Transverse colon (tissue), 4 donors: ENCODE measurements at regions not wholly inside any gene's neighbourhood (a gene's known extent, or its start where the extent isn't known, plus 50 kb on each side); places are given as distances from the start of the nearest gene placed in this dataset.

ENCODE experiments used
- EP300 ChIP-seq: sonication (generic); formaldehyde crosslinking; IDR thresholded peaks from one replicate; pipeline ENCODE4 v1.6.1; 2017; ENCODE audit warnings: antibody characterized with exemption, low read depth
- POLR2AphosphoS5 ChIP-seq, 3 donors: sonication (generic); formaldehyde crosslinking; IDR thresholded peaks; one replicate each; pipeline ENCODE4 v1.6.1; 2016; ENCODE audit warnings: antibody characterized with exemption in 3 of 3
- TF ChIP-seq, protein P1 (sequence below), 5 experiments: fragments of 200-600 bp in 3 of 5; fragments of 450-650 bp in 2 of 5; sonication (generic) in 3 of 5; IDR thresholded peaks; 1 replicate in 2 of 5; 2 replicates in 3 of 5; pipeline ENCODE4 v1.5.1; 2016 to 2017; ENCODE audit warnings: antibody characterized with exemption in 5 of 5, inconsistent platforms in 3 of 5, mild to moderate bottlenecking in 2 of 5, moderate library complexity in 1 of 5

DNA sequence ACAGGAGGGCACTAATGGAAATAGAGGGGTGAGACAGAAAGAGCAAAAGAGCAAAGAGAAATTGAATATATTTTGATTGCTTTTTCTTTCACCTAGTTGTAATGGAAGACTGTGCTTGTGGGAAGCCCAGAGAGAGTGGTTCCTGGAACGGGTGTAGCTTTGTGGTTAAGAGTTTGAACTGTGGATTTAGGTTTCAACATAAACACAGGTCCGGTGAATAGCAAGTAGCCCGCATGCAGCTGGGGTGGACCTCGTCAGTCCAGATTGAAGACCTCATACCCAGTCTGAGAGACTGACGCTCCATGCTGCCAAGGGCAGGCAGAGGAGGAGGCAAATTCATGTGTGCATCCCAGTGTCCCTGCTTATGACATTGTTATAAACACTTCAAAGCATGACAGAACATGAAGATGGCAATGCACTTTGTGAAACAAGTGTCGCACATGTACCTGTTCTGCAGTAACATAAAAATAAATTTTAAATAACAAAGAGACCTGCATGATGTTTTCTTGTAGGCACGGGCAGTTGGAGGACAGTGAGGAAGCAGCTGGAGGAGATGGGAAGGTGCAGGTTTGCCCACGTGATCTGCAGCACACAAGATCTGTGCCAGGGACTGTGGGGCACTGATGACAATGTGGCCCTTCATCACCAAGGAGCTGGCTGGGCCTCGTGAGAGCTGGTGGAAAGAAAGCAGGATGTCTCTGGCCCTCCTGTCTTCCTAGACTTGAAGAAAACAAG lies 220.5 kb upstream of the SSTR4 start:
- no peak for TF ChIP-seq EP300
- TF ChIP-seq, protein P1, sequence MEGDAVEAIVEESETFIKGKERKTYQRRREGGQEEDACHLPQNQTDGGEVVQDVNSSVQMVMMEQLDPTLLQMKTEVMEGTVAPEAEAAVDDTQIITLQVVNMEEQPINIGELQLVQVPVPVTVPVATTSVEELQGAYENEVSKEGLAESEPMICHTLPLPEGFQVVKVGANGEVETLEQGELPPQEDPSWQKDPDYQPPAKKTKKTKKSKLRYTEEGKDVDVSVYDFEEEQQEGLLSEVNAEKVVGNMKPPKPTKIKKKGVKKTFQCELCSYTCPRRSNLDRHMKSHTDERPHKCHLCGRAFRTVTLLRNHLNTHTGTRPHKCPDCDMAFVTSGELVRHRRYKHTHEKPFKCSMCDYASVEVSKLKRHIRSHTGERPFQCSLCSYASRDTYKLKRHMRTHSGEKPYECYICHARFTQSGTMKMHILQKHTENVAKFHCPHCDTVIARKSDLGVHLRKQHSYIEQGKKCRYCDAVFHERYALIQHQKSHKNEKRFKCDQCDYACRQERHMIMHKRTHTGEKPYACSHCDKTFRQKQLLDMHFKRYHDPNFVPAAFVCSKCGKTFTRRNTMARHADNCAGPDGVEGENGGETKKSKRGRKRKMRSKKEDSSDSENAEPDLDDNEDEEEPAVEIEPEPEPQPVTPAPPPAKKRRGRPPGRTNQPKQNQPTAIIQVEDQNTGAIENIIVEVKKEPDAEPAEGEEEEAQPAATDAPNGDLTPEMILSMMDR (IDR thresholded peaks at IDR 0.05) = no peak
- no peak for TF ChIP-seq POLR2AphosphoS5 (IDR thresholded peaks at IDR 0.05)
